Nephron progenitor cell (in vitro differentiated cells): ENCODE measurements at regions not wholly inside any gene's neighbourhood (a gene's known extent, or its start where the extent isn't known, plus 50 kb on each side); places are given as distances from the start of the nearest gene placed in this dataset.

Experiments
- DNase-seq: peaks from one replicate; pipeline ENCODE4 v3.0.0; 2021
- H3K27ac Mint-ChIP-seq: 2 replicates; pipeline ENCODE4 v1.8.0; 2021; ENCODE audit warnings: mild to moderate bottlenecking, moderate library complexity, mixed read lengths
- H3K27me3 Mint-ChIP-seq: 2 replicates; pipeline ENCODE4 v1.8.0; 2021; ENCODE audit warnings: mild to moderate bottlenecking, low read depth, mixed read lengths; ENCODE audit not compliant: poor library complexity
- H3K36me3 Mint-ChIP-seq: 2 replicates; pipeline ENCODE4 v1.8.0; 2021; ENCODE audit warnings: low read depth, mixed read lengths
- H3K4me1 Mint-ChIP-seq: 2 replicates; pipeline ENCODE4 v1.8.0; 2021; ENCODE audit warnings: mixed read lengths
- H3K4me3 Mint-ChIP-seq: 2 replicates; pipeline ENCODE4 v1.8.0; 2021; ENCODE audit warnings: mild to moderate bottlenecking, moderate library complexity, mixed read lengths
- H3K9me3 Mint-ChIP-seq: 2 replicates; pipeline ENCODE4 v1.8.0; 2021; ENCODE audit warnings: mild to moderate bottlenecking, moderate library complexity, mixed read lengths
- TF ChIP-seq, protein P1 (sequence below): fragments of 200-600 bp; sonication (generic); IDR thresholded peaks from 2 replicates; pipeline ENCODE4 v1.5.0; 2021; ENCODE audit warnings: antibody characterized with exemption

DNA sequence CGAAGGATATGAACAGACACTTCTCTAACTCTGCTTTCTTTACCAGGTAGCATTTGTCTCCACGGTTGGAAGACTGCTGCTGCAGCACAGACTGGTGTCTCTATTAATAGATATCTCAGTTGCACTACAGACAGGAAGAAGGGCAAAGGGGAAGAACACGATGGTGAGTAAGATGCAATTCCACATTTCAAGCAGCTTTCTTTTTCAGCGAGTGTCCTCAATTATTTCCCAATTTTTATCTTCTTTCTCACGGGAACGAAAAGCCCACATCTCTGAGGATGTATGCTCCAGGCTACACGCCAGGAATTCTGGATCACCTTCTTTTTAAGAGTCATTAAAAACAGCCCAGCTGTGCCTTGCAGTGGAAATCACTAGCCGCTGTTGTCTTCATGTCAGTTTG lies 311.6 kb upstream of the ECI2 start:
- no peak for DNase-seq
- H3K4me1 Mint-ChIP-seq, result peaks cover 5% of the 10 kb centered on the region
- no peaks in the 10 kb centered on the region for H3K27me3 Mint-ChIP-seq
- no peak overlapping the region for H3K27ac Mint-ChIP-seq
- no peak overlapping the region for H3K4me3 Mint-ChIP-seq
- H3K36me3 Mint-ChIP-seq, result peaks cover 7% of the 10 kb centered on the region
- TF ChIP-seq, protein P1, sequence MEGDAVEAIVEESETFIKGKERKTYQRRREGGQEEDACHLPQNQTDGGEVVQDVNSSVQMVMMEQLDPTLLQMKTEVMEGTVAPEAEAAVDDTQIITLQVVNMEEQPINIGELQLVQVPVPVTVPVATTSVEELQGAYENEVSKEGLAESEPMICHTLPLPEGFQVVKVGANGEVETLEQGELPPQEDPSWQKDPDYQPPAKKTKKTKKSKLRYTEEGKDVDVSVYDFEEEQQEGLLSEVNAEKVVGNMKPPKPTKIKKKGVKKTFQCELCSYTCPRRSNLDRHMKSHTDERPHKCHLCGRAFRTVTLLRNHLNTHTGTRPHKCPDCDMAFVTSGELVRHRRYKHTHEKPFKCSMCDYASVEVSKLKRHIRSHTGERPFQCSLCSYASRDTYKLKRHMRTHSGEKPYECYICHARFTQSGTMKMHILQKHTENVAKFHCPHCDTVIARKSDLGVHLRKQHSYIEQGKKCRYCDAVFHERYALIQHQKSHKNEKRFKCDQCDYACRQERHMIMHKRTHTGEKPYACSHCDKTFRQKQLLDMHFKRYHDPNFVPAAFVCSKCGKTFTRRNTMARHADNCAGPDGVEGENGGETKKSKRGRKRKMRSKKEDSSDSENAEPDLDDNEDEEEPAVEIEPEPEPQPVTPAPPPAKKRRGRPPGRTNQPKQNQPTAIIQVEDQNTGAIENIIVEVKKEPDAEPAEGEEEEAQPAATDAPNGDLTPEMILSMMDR, result no peak
- H3K9me3 Mint-ChIP-seq, result peaks cover 14% of the 10 kb centered on the region

DNA sequence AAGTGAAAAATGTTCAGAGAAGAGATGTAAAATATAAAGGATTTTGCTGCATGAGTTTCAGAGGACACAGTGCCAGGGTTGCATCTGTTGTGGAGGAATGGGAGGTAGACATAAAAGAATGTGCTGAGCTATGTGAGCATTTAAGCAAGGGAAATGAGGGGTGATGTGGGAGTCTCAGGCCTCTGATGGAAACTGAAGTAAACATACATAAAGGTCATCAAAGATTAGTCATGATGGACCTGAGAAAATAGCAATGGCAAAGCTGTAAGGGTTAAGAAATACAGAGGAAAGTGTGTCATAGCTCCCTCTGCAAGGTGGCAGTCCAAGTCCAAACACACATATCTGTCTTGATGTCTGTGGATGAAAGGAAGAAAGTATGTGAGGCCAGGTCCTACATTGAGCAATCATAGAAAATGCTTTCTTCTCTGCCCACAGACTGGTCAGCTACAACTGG lies 306.6 kb upstream of the ECI2 start:
- Mint-ChIP-seq H3K36me3 (no peaks in the 10 kb centered on the region), H3K27ac (no peak overlapping the region), H3K9me3 (peaks cover 4% of the 10 kb centered on the region), H3K27me3 (peaks cover 3% of the 10 kb centered on the region), H3K4me1 (no peaks in the 10 kb centered on the region), H3K4me3 (no peak overlapping the region)
- TF ChIP-seq, protein P1, result no peak
- no peak for DNase-seq

DNA sequence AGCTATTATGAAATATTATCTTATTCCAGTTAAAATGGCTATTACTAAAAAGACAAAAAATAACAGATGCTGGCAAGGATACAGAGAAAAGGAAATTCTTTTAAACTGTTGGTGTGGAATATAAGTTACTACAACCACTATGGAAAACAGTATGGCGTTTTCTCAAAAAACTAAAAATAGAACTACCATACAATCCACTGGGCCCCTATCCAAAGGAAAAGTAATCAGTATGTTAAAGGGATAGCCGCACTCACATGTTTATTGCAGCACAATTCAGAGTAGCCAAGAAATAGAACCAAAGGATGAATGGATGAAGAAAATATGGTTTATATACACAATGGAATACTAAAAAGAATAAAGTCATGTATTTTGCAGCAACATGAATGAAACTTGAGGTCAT lies 303.8 kb upstream of the ECI2 start:
- H3K27ac Mint-ChIP-seq, result no peak overlapping the region
- TF ChIP-seq, protein P1, result no peak
- no peaks in the 10 kb centered on the region for H3K36me3 Mint-ChIP-seq
- H3K9me3 Mint-ChIP-seq, result peaks cover 4% of the 10 kb centered on the region
- no peak overlapping the region for H3K4me3 Mint-ChIP-seq
- peaks cover 13% of the 10 kb centered on the region for H3K4me1 Mint-ChIP-seq
- H3K27me3 Mint-ChIP-seq, result peaks cover 3% of the 10 kb centered on the region
- DNase-seq, result no peak

DNA sequence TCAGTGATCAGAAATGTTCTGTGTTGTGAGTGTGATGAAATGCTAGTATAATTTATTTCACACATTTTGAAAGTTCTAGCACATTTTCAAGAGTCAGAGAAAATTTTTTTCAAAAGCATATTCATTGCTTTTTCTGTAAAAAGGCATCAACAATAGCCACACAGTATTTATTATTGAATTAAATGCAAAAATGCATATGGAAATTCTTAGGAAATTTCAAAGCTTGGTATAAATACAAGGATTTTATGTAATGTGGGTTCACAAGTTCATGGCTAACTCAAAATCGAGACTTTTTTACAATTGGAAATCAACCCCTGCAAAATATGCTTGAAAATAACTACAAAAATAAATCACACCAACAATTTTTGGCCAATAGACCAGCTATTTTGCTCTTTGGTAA lies 302.0 kb upstream of the ECI2 start:
- no peak overlapping the region for H3K4me3 Mint-ChIP-seq
- peaks cover 4% of the 10 kb centered on the region for H3K9me3 Mint-ChIP-seq
- H3K27me3 Mint-ChIP-seq, result peaks cover 3% of the 10 kb centered on the region
- no peaks in the 10 kb centered on the region for H3K36me3 Mint-ChIP-seq
- TF ChIP-seq, protein P1, result no peak
- no peak overlapping the region for H3K27ac Mint-ChIP-seq
- H3K4me1 Mint-ChIP-seq, result peaks cover 13% of the 10 kb centered on the region
- no peak for DNase-seq

DNA sequence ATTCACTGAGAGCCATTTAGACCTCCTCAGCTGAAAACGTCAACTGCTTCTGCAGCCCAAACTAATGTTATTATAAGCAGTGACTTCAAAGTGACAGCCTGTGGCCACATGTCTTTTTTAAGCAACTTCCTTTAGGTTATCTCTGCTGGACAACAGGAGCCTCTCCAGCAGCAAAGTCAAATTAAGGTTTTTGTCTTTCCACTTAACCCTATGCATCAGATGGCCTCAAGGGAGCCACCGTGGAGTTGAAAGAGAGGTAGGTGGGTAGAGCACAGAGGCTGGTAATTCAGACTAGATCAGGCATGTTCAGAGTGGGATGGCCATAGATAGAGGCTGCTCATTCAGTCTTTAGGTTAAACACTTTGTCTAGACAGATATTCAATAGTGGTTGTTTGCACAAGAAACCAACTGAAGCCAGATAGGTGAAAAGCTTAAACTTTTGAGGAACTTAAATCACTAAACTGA lies 300.6 kb upstream of the ECI2 start:
- Mint-ChIP-seq H3K4me1 (peaks cover 13% of the 10 kb centered on the region), H3K27me3 (no peaks in the 10 kb centered on the region), H3K4me3 (no peak overlapping the region), H3K36me3 (no peaks in the 10 kb centered on the region), H3K9me3 (peaks cover 4% of the 10 kb centered on the region), H3K27ac (no peak overlapping the region)
- TF ChIP-seq, protein P1, result no peak
- no peak for DNase-seq

DNA sequence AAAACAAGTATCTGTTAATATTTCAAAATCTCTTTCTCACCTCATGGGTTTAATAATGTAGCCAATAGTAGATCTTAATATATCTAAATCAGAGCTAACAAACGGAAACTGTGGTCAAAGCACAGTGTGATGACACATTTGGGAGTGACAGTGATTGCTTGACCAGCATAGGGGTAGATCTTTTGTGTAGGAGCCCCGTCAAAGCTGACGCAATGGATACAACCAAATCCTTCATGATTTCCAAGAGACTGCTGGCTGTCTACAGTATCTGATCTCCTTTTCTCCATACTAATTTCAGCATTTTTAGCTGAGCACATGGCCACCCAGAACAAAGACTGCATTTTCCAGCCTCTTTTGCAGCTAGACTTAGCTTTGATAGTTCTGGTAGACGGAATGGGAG lies 299.3 kb upstream of the ECI2 start:
- Mint-ChIP-seq H3K27me3 (no peaks in the 10 kb centered on the region), H3K4me3 (no peak overlapping the region), H3K36me3 (no peaks in the 10 kb centered on the region), H3K9me3 (peaks cover 7% of the 10 kb centered on the region), H3K27ac (no peak overlapping the region), H3K4me1 (peaks cover 13% of the 10 kb centered on the region)
- no peak for DNase-seq
- TF ChIP-seq, protein P1, result no peak
